ENCODE measurements at regions not wholly inside any gene's neighbourhood (a gene's known extent, or its start where the extent isn't known, plus 50 kb on each side); places are given as distances from the start of the nearest gene placed in this dataset.

- no peak for DNase-seq (ENCODE audit: low read depth in 2 of 2)
These were observed 50.0 kb upstream of the DOCK9 start for GRCh38 chr13:99027661-99028425.

- no peak for DNase-seq (ENCODE audit: low read depth in 2 of 2)
These were observed 51.0 kb upstream of the DOCK9 start for GRCh38 chr13:99028890-99029289.

- no peak for DNase-seq (ENCODE audit: low read depth in 2 of 2)
These were observed 51.7 kb upstream of the DOCK9 start for GRCh38 chr13:99029576-99029975.

- no peak for DNase-seq (ENCODE audit: low read depth in 2 of 2)
These were observed 52.5 kb upstream of the DOCK9 start for GRCh38 chr13:99030326-99030725.

- no peak for DNase-seq (ENCODE audit: low read depth in 2 of 2)
These were observed 54.0 kb upstream of the DOCK9 start for GRCh38 chr13:99031832-99032231.

GRCh38 chr13:99033814-99034213 is 56.0 kb upstream of the DOCK9 start:
- no peak for DNase-seq (ENCODE audit: low read depth in 2 of 2)

GRCh38 chr13:99034333-99035085 is 56.6 kb upstream of the DOCK9 start:
- DNase-seq (ENCODE audit: low read depth in 2 of 2) = no peak

- no peak for DNase-seq (ENCODE audit: low read depth in 2 of 2)
These were observed 57.9 kb upstream of the DOCK9 start for GRCh38 chr13:99035715-99036114.

- DNase-seq (ENCODE audit: low read depth in 2 of 2) = no peak
These were observed 59.9 kb upstream of the DOCK9 start for GRCh38 chr13:99037756-99038155.

GRCh38 chr13:99039718-99040280 is 61.9 kb upstream of the DOCK9 start:
- no peak for DNase-seq (ENCODE audit: low read depth in 2 of 2)

GRCh38 chr13:99040536-99041131 is 62.8 kb upstream of the DOCK9 start:
- no peak for DNase-seq (ENCODE audit: low read depth in 2 of 2)

- DNase-seq (ENCODE audit: low read depth in 2 of 2) = no peak
These were observed 63.5 kb upstream of the DOCK9 start for GRCh38 chr13:99041337-99041736.

GRCh38 chr13:99041788-99042187 is 63.9 kb upstream of the DOCK9 start:
- DNase-seq (ENCODE audit: low read depth in 2 of 2) = no peak

- DNase-seq (ENCODE audit: low read depth in 2 of 2) = no peak
These were observed 64.8 kb upstream of the DOCK9 start for GRCh38 chr13:99042521-99043250.

GRCh38 chr13:99043831-99044231 is 66.0 kb upstream of the DOCK9 start:
- DNase-seq (ENCODE audit: low read depth in 2 of 2) = no peak

- no peak for DNase-seq (ENCODE audit: low read depth in 2 of 2)
These were observed 66.9 kb upstream of the DOCK9 start for GRCh38 chr13:99044764-99045163.

GRCh38 chr13:99045396-99045795 is 67.5 kb upstream of the DOCK9 start:
- no peak for DNase-seq (ENCODE audit: low read depth in 2 of 2)

- DNase-seq (ENCODE audit: low read depth in 2 of 2) = no peak
These were observed 69.0 kb upstream of the DOCK9 start for GRCh38 chr13:99046851-99047250.

- DNase-seq (ENCODE audit: low read depth in 2 of 2) = no peak
These were observed 73.2 kb upstream of the DOCK9 start for GRCh38 chr13:99050983-99051488.

GRCh38 chr13:99051768-99052455 is 74.0 kb upstream of the DOCK9 start:
- no peak for DNase-seq (ENCODE audit: low read depth in 2 of 2)

GRCh38 chr13:99053636-99054233 is 75.9 kb upstream of the DOCK9 start:
- DNase-seq (ENCODE audit: low read depth in 2 of 2) = no peak

Measured in stimulated activated CD4-positive, alpha-beta T cell treated with anti-CD3 and anti-CD28 coated beads, Interleukin-1b, Interleukin-23, amount 100 ng/mL, for 4 hours (primary cell).